Ureter (tissue), 1 donor: ENCODE measurements at regions not wholly inside any gene's neighbourhood (a gene's known extent, or its start where the extent isn't known, plus 50 kb on each side); places are given as distances from the start of the nearest gene placed in this dataset.
"Not testable (repeated sequence)": the region's sequence is repeated elsewhere in the genome, so short reads cannot be mapped to it uniquely, and the experiment has no call there.

ENCODE experiments used
- DNase-seq: peaks from one replicate; pipeline ENCODE4 v3.0.0-alpha.2; 2020; ENCODE audit warnings: low spot score
- donor health status: DM: yes; HTN: yes; CAD: no.

DNA sequence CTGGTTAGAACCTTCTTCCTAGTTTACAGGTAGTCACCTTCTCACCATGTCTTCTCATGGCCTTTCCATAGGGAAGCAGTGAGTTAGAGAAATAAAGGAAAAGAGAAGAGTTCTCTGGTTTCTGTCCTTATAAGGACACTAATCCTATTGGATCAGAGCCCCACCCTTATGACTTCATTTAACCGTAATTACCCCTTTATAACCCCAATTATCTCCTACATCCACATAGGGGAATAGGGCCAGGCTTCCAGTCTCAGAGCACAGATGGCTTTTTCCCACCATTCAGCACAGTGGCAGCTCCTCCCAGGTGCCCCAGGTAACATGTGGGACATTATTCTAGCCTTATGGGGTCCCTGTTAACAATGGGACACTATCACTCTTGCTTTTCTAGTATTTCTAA is 602.9 kb downstream of the RPIA start:
- not testable (repeated sequence) for DNase-seq

DNA sequence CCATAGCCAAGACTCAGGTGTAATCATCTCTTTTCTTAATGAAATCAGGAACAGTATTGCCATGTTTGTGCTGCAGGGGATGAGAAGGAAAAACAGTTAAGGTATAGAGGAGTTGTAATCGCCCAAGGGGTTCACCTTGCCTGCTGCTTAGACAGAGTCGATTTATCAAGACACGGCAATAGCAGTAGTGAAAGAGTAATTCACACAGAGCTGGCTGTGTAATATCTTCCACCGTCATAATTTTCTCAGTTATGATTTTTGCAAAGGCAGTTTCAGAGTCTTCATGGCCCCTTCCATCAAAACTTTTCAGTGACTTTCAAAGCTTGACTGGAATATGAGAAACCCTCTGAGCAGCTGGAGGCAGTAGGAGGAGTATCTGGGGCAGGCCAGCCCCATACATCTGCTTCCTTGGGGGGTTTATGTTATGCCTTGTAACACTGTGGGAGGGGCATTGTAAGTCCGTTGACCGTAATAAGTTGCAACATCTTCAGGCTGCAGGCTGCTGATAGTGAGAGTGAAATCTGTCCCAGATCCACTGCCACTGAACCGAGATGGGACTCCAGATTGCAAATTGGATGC is 605.4 kb downstream of the RPIA start:
- DNase-seq: not testable (repeated sequence)

DNA sequence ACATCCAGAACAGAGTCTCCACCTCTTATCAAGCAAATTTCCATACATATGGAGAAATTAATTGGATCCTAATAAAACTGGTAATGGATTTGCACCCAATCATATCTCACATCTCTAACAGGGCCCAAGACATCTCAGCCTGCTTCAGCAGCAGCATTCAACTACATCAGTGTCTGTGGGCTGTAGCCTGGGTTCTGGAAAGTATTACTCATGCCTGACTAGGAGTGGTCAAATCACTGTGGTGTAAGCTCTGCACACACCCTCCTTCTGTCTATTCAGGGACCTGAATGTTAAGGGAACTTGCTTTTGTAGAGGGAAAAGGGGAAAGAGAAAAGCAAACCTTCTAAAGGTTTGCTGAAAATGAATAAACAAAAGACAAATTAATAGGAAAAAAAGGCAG is 607.7 kb downstream of the RPIA start:
- DNase-seq: not testable (repeated sequence)

GRCh38 chr2:89305623-89306022 is 614.1 kb downstream of the RPIA start:
- DNase-seq: not testable (repeated sequence)

GRCh38 chr2:89306869-89307637 is 615.6 kb downstream of the RPIA start:
- DNase-seq: not testable (repeated sequence)

DNA sequence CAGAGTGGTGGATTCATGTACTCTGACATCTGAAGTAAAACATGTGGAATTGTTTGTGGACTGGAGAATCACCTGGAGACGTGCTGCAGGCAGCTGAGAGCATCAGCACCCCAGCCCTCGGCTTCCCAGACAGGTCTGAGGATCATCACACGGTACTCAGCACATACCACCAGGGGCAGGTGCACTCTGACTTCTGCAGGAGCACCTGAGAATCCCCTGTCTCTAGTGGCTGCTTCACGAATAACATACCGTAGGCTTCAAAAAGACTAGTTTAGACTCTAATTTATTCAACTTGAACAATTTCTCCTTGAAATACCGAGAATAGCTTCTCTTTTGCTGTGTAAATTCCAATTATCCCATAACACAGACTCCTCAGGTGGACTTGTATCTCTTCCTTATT is 627.5 kb downstream of the RPIA start:
- not testable (repeated sequence) for DNase-seq

GRCh38 chr2:89325894-89326293 is 634.4 kb downstream of the RPIA start:
- not testable (repeated sequence) for DNase-seq

GRCh38 chr2:89326455-89326854 is 635.0 kb downstream of the RPIA start:
- DNase-seq: not testable (repeated sequence)

GRCh38 chr2:89328790-89329189 is 637.3 kb downstream of the RPIA start:
- DNase-seq: not testable (repeated sequence)
